ENCODE measurements at regions not wholly inside any gene's neighbourhood (a gene's known extent, or its start where the extent isn't known, plus 50 kb on each side); places are given as distances from the start of the nearest gene placed in this dataset.
"Not testable (repeated sequence)": the region's sequence is repeated elsewhere in the genome, so short reads cannot be mapped to it uniquely, and the experiment has no call there.

GRCh38 chr20:30405061-30405460 is 852.4 kb upstream of the DEFB115 start:
- not testable (repeated sequence) for DNase-seq

- DNase-seq, result not testable (repeated sequence)
Measured at GRCh38 chr20:30405585-30405984, 851.9 kb upstream of the DEFB115 start.

GRCh38 chr20:30406370-30406769 is 851.1 kb upstream of the DEFB115 start:
- not testable (repeated sequence) for DNase-seq

GRCh38 chr20:30412972-30413371 is 844.5 kb upstream of the DEFB115 start:
- DNase-seq, result no peak

GRCh38 chr20:30417387-30417786 is 840.1 kb upstream of the DEFB115 start:
- DNase-seq, result not testable (repeated sequence)

GRCh38 chr20:30418378-30418777 is 839.1 kb upstream of the DEFB115 start:
- DNase-seq, result not testable (repeated sequence)

GRCh38 chr20:30419466-30419865 is 838.0 kb upstream of the DEFB115 start:
- no peak for DNase-seq

GRCh38 chr20:30419871-30420420 is 837.5 kb upstream of the DEFB115 start:
- not testable (repeated sequence) for DNase-seq

All from NCI-H1417 treated with DMSO at 0.1 percent for 48 hours (cell line).